DMS153 treated with DMSO at 0.1 percent for 48 hours (cell line): ENCODE measurements at regions not wholly inside any gene's neighbourhood (a gene's known extent, or its start where the extent isn't known, plus 50 kb on each side); places are given as distances from the start of the nearest gene placed in this dataset.
"Not testable (repeated sequence)": the region's sequence is repeated elsewhere in the genome, so short reads cannot be mapped to it uniquely, and the experiment has no call there.

Source experiments
- DNase-seq: peaks from one replicate; lab custom pipeline; 2025; ENCODE audit not compliant: unreplicated experiment; lab: John Stamatoyannopoulos, UW

DNA sequence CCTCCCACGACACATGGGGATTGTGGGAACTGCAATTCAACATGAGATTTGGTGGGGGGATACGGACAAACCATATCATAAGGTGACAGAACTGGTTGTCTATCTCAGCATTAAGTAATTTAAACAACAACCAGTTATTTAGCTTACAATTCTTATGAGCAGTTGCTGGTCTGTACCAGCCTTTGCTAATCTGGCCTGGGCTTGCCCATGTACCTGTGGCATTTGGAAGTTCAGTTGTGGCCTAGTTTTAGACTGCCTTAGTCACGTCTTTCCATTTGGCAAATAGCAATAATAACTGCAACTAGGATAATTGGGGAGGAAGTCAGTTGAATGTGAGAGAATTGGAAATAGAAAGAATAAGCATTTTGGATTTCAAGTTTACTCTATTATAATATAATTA, 441.8 kb upstream of the CXADR start:
- no peak for DNase-seq

- no peak for DNase-seq
These were observed 431.6 kb upstream of the CXADR start for GRCh38 chr21:17081193-17081592.

- no peak for DNase-seq
These were observed 429.9 kb upstream of the CXADR start for GRCh38 chr21:17082843-17083483.

DNA sequence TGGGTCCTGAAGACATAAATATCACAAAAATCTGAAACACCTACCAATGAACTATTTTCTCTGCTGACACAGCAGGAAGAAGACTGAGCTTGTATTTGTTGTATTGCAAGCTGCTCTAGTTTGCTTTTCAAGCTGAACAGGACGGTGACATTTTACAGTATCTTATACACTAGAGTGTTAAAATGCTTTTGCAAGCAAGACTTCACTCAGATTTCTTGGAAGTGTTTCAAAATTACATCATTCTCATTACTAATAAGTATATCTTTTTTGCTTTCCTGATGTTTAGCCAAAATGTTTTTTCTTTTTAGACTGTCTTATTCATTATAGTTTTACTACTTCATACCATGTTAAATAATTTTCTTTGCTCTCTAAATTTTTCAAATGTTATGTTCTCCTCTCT, 427.1 kb upstream of the CXADR start:
- no peak for DNase-seq

GRCh38 chr21:17088500-17088899, 424.3 kb upstream of the CXADR start:
- DNase-seq: no peak

- DNase-seq: no peak
These were observed 423.8 kb upstream of the CXADR start for GRCh38 chr21:17089091-17089491.

DNA sequence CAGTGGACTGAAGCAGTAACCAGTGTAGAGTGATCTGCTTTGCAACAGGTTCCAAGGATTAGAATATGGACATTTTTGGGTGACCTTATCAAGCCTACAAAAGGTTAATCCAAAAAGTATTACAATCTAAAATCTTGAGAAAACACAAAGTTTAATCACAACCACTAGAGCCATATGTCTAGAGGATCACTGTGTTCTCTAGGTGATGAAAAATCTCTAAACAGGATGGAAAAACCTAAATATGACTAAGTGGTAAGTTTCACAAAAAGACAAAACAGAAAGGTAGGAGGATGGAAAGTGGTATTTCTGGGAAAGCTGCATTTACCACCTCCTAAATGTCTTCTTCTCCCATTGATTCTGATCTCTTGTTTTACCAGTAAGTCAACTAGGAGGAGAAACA, 411.1 kb upstream of the CXADR start:
- no peak for DNase-seq

DNA sequence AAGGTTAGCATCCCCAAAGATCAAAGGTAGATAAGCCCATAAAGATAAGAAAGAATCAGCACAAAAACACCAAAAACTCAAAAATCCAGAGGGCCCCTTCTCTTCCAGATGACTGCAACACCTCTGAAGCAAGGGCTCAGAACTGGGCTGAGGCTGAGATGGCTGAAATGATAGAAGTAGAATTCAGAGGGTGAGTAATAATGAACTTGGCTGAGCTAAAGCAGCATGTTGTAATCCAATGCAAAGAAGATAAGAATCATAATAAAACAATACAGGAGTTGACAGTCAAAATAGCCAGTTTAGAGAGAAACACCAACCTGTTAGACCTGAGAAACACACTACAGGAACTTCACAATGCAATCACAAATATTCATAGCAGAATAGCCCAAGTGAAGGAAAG, 406.9 kb upstream of the CXADR start:
- no peak for DNase-seq

DNA sequence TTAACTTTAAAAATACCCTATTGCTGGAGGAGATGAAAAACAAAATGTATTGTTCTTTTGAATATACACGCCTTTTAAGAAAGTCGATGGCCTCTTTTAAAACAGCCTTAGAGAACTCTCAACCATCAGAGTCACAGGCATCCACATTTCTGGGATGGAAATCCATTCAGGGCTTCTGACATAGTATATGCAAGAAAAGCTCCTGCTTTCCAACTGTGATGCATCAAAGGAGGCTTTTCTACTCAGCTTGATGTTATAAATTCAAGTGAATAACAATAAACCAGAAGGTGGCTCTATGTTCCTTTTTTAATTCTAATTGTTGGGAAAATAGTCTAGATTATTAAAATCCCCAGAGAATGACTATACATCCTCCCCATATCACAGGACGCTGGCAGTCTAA, 398.8 kb upstream of the CXADR start:
- DNase-seq: no peak

DNA sequence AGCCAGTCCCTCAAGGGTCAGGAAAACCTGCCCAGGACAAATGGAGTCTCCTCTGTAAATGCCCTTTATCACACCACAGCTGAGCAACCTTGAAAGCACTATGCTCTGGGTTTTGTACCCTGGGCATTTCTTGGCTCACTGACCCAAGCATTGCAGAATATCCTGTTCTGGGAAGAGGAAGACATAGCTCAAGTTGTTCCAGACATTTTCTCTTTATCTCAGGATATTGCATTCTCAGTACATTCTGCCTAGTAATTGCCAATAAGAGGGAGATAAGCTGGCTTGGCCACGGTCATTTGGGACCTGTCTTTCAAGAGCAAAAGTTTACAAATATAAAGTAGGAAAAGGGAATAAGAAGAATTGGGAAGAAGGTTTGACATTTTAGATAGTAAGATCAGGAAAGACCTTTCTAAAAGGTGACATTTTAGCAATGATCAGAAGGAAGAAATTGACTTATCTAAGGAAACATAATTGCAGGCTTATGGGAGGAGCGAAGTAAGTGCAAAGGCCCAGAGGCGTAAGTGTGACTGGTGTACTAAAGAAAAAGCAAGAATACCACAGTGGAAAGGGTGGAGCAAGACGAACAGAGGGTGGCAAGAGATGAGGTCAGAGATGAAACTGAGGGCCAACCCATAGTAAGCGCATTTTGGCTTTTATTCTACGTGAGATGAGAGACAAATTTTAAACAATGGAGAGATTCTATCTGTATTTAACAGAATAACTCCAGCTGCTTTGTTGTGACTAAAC, 394.0 kb upstream of the CXADR start:
- no peak for DNase-seq

DNA sequence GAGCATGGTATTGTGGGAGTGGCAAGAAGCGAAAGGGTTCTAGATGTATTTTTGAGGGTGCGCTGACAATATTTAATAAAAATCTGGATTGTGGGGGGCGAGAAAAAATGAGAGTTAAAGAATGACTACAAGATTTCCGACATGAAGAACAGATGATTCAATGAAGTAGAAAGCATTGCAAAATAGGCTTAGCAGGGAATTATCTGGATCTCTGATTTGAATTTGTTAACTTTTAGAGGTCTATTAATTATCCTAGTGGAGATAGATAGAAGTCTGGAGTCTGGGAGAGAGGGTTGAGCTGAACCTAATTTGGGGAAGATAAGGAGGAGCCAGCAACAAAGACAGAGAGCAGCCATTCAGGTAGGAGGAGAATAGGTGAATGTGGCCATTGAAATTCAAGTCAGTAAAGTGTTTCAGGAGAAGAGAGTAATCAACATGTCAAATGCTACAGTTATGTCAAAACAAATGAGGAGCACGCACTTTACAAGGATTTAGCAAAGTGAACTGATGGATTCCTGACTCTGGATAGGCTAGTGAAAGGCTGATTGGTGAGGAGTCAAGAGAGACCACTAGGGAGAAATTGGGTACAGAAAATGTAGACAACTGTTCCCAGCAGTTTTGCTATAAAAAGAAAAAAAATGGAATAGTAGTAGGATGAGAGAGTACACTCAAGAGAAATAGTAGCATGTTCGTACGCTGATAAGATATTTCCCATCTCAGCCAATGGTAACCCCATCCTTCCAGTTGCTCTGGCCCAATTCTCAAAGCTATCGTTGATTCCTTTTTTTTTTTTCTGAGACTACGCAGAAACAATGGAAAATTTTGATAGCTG, 393.2 kb upstream of the CXADR start:
- no peak for DNase-seq

GRCh38 chr21:17127395-17127794, 385.4 kb upstream of the CXADR start:
- DNase-seq: not testable (repeated sequence)

- DNase-seq: no peak
These were observed 384.7 kb upstream of the CXADR start for GRCh38 chr21:17128132-17128531.

DNA sequence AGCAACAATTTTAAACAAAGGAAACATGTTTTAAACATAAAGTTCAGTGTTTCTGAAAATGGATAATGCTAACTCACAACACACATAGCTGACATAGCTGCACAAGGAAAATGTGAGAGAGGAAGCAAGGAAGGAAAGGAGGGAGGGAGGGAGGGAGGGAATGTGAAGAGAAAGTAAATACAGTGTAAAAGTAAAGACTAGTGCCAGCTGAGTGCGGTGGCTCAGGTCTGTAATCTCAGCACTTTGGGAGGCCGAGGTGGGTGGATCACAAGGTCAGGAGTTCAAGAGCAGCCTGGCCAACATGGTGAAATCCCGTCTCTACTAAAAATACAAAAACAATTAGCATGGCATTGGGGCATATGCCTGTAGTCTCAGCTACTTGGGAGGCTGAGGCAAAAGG, 373.7 kb upstream of the CXADR start:
- DNase-seq: not testable (repeated sequence)

- no peak for DNase-seq
These were observed 373.1 kb upstream of the CXADR start for GRCh38 chr21:17139696-17140095.

DNA sequence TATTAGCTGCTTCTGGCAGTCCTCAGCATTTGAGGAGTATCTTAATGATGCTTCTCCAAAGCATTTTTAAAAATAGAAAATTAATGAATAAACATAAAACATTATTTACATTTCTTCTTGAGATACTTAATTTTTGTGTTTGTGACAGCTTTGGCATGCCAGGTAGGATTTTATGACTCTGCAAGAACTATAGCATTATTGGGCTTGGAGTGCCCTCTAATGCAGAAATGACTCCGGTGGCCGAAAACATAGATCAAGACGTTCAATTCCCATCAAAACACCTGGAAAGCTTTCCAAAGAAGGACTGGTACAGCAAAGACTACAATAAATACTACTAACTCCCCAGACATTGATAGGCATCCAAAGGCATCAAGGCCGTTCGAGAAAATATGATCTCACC, 366.4 kb upstream of the CXADR start:
- DNase-seq: no peak

DNA sequence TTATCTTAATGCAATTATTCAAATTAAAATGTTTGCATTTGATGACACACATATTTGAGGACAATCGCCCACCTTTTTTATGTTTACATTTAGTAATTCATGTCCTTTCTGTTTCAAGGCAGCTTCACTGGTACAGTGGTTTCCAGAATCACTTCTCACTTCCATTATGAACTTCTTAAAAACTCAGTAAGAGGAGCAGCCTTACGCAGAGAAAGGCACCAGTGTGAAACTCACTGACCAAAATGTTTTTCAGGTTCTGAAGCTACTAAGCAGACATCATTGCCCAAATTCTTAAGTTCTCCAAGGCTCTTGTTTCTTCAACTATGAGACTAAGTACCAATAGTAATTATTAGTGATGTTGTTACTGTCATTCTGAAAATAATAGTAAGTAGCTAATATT, 353.1 kb upstream of the CXADR start:
- DNase-seq: no peak

DNA sequence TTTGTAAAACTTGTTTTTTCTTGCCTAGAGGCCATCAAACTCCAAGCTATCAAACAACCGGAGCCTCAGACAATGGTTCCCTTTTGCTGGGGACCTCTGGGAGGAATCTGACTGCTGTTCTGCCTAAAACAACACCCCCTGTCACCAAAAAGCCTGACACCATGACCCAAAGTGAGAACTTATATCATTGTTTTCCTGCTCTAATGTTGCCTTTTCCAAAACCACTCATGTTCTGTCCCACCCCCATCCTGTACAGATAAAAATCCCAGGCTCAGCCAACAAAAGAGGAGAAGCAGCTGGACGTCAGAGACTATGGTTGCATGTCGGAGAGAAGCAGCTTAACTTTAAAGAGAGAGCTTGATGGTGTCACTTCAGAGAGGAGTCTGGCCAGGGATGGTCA, 327.2 kb upstream of the CXADR start:
- no peak for DNase-seq

DNA sequence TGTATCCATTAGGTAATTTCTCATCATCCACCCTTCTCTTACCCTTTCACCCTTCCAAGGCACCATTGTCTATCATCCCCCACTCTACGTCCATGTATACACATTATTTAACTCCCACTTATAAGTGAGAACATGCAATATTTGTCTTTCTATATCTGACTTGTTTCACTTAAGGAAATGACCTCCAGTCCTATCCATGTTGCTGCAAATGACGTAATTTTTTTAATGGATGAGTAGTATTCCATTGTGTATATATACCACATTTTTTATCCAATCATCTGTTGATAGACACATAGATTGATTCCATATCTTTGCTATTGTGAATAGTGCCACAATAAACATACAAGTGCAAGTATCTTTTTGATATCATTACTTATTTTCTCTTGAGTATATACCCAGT, 322.9 kb upstream of the CXADR start:
- no peak for DNase-seq

- DNase-seq: no peak
These were observed 321.4 kb upstream of the CXADR start for GRCh38 chr21:17191346-17191993.

GRCh38 chr21:17195351-17195750, 317.5 kb upstream of the CXADR start:
- no peak for DNase-seq

DNA sequence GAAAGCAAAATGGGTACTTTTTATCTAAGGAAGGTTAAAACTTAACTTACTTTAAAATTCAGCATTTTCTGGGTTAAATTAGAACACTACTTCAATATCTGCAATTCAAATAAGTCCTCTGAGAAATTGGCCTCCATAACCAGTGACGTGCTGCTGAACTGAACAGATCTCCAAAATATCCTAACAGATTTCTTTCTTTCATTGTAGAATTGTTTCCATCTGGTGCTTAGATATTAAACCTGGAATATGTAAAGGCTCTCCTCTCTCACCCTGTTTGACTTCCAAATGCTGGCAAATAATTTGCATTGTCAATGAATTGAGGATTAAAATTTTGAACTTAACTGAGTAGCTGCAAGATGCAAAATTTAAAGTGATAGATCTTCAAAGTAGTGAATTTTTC, 316.9 kb upstream of the CXADR start:
- no peak for DNase-seq
